Germinal center (tissue), 1 donor: ENCODE measurements at regions not wholly inside any gene's neighbourhood (a gene's known extent, or its start where the extent isn't known, plus 50 kb on each side); places are given as distances from the start of the nearest gene placed in this dataset.

Experiments
- DNase-seq: peaks from one replicate; pipeline ENCODE4 v3.0.0; 2012; ENCODE audit warnings: mixed read lengths, low spot score

DNA sequence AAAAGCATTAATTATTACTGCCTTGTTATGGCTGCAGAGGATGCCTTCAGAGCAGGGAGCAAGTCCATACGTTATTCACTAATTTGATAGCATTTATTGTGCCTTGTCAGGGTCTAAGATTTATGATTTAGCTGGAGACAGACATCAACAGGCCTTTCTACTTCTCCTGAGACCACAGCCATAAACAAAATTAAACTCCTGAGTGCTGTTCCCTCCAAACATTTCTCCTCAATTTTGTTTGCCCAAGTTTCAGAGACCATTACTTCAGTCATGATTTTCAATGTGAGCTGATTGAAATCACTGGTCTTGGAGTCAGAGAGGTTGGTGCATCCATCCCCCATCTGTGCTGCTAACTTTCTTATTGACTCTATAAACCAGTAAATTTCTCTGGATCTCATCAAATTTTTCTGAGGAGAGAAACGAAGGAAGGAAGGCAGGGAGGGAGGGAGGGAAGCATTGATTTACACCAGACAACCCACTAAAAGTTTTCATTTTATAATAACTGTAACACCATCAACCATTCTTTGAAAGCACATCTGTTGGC is 423.6 kb upstream of the CDH11 start:
- no peak for DNase-seq

DNA sequence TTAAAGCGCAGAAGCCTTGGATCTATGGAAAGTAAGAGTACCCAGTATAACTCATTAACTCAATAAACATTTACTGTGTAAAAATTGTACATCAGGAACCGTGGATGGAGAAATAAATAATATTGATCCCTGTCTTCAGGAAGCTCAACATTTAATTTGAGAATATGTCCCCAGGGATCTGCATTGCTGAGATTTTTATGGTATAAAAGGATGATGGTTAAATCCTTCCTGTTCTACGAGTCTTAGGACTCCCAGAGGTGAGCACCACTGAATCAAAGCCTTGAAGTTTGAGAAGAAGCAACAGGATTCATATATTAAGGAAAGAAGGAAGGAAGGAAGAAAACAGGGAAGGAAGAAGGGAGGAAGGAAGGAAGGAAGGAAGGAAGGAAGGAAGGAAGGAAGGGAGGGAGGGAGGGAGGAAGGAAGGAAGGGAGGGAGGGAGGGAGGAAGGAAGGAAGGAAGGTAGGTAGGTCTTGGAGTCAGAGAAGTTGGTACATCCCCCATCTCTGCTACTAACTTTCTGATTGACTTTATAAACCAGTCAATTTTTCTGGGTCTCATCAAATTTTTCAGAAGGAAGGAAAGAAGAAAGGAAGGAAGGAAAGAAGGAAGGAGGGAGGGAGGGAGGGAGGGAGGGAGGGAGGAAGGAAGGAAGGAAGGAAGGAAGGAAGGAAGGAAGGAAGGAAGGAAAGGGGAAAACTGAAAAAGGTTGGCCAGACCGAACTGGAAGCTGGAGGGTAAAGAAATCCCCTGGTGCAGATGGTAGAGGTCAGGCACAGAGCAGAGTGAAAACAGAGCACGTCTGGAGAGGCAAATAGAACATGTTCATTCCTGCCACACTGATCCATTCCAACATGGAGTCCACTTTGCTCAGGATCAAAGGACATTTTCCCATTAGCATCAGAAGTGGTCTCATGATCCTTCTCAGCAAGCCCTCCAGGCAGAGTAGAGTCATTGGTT is 422.2 kb upstream of the CDH11 start:
- no peak for DNase-seq

DNA sequence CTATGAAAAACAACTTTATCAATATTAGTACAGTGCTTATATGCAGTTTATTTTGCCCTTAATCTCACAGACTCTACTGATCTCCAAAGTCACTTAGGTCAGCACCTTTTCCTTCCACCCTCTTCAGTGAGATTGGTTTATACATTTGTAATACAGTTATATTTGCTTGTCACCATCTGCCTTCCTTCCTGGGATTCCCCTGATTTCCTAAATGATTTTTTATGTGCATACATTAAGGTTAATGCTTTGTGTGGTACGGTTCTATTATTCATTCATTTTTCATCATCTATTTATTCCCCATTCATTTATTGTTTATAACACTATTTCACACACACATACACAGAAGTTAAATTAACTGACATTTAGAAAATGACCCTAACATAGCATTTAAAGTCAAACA is 419.8 kb upstream of the CDH11 start:
- DNase-seq = no peak

DNA sequence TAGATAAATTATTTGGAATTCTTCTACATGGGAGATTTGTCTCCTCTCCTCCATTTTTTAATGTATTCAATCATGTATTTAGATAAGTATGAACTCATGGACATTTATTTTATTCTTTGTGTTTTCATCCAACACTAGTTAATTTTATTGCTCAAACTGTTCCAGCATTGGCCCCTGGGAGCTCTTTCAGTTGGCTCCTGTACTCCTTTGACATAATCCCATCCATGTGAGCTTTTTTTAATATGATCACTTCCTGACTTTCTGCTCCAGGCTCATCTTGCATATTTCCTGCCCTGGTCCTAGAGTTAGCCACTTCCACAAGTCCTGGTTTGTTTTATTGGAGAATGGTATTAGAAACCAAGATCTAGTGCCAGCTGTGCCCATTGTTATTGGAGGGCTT is 419.0 kb upstream of the CDH11 start:
- DNase-seq = no peak

DNA sequence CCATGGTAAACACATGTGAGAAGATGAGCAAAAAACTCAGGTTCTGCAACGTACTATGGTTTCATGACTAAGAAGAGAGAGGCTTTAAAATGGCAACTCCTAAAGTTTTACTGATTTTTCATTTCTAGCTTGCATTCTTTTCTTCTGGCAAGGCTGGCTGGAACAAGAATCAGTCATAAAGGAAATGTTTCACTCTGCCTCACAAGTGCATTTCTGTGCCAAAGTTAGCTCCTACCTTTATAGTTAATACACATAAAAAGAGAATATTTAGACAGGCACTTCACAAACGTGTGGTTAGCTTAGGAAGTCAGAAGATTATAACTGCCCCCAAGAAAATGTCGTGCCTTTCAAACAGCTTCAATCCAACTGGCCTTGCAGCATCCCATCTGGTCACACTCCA is 417.1 kb upstream of the CDH11 start:
- no peak for DNase-seq

DNA sequence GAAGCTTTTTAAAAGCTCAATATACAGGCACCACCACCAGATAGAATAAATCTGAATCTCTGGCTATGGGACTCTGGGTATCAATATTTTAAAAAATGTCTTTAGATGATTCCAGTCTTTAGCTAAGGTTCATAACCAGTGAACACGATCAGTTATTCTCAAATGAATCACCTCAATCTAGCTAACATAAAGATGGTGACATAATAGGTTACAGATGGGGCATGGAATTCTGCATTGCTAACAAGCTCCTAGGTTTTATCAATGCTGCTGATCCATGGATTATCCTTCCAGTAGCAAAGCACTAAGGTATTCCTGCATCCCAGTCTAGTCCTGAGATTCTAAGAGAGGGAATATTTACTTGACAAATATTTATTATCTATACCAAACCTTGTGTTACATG is 415.5 kb upstream of the CDH11 start:
- DNase-seq = no peak

DNA sequence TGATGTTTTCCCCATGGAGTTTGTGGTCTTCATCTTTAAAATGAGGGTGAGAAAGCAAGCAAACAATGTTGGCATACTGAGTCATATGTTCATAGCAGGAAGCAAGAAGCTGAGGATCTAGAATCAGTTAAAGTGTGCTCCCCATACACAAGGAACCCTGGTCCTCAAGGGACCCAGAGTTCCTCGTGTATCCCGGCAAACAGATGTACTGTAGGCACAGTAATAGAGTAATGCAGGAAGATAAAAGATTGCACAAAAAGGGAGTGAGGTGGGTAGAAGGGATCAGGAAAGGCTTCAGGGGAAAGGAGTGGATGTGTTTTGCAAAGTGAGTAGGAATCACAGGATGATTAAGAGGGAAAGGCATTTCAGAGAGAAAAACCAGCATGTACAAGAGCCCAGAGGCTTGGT is 412.3 kb upstream of the CDH11 start:
- DNase-seq = no peak

DNA sequence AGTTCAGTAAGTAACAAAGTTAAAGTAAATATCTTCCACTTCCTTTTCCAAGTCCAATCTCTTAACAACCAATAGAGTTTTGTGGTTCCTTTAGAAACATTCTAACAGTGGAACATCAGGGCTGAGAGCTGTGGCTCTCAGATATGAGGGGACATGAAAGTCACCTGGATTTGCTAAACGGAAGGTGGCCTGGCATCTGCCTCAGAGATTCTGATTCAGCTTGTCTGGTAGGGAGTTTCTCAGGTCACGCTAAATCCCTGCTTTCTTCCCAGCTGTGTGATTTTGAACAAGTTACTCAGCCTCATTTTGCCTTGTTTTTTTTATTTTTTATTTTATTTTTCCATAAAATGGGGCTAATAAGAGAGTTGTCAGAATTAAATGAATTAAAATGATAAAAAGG is 411.0 kb upstream of the CDH11 start:
- no peak for DNase-seq

DNA sequence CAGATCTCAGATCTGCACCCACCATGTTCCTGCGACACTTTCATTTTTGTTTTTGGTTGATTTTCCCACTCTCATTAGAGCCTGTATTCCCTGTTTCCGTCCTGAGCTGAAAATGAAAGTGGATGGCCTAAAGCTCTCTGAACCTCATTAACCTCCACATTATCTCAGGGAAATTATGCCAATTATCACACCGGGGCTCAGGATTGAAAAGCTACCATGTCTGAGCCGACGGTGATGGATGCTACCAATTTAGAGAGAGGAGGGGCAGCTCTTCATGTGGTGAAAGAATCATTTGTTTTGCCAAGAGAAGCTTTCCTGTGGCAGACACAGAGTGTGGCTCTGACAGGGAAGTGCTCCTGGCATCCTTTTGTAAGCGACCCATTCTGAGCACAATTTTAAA is 410.4 kb upstream of the CDH11 start:
- no peak for DNase-seq

DNA sequence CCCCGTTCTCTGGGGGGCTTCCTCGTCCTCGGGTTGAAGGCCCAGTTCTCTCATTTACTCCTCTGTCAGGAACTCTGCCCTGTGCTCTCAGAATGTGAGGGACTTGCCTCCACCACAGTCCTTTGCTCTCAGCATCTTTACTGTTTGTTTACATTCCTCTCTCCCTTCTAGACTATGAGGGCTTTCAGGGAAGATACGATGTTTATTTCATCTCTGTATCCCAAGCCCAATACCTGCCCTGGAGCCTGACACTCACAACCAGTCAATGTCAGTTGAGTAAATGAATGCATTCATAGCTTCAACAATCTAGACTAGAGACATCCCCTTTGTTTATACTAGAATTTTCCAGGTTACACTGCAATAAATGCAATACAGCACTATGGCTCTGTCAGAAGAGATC is 409.6 kb upstream of the CDH11 start:
- no peak for DNase-seq

DNA sequence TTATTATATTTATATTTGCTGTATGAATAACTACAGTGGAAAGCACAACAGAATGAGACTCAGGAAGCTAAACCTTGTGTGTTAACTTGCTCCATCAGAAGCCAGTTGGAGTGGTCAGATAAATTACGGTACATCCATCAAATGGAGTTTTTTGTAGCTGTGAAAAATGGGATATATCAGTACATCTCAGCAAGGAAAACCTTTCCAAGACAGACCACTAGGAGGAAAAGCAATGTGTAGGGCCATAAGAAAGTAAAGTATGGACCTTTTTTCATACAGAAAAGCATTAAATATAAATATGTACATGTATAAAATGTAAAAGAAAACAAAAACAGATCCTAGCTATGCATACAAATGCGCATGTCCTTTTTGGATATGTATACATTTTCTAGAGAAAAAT is 403.8 kb upstream of the CDH11 start:
- DNase-seq = no peak

DNA sequence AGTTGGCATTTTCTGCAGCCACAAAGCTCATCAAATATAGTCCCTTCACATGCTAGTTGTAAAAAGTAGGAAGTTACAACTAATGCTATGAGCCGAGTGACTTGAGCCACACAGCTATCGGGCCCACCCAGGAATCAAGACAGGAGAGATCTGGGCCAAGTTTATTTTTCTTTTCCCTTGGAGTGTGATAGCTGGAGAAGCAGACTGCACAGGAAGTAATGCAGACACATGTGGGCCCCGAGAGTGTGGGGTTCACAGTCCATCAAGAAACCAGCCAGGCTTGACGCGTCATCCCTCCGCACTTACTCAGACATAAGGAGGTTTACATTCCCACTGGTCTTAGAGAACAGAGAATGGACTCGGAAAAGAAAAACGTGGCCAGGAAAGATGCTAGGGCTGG is 403.1 kb upstream of the CDH11 start:
- no peak for DNase-seq

DNA sequence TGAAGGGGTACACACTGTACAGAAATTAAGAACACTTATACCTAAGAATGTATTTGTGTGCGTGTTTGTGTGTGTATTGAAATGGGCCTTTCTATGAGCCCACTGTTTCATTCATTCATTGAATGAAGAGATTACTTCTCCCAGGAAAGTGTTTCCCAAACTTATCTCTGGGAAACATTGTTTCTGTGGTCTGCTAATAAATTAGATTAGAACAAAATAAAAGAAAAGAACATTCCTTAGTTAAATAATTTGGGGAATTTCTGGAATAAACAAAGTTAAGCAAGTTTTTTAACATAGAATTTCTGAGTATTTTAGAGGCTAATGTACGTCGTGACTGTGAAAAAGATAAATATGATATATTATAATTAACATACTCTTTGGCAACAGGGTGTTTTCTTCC is 402.4 kb upstream of the CDH11 start:
- no peak for DNase-seq

DNA sequence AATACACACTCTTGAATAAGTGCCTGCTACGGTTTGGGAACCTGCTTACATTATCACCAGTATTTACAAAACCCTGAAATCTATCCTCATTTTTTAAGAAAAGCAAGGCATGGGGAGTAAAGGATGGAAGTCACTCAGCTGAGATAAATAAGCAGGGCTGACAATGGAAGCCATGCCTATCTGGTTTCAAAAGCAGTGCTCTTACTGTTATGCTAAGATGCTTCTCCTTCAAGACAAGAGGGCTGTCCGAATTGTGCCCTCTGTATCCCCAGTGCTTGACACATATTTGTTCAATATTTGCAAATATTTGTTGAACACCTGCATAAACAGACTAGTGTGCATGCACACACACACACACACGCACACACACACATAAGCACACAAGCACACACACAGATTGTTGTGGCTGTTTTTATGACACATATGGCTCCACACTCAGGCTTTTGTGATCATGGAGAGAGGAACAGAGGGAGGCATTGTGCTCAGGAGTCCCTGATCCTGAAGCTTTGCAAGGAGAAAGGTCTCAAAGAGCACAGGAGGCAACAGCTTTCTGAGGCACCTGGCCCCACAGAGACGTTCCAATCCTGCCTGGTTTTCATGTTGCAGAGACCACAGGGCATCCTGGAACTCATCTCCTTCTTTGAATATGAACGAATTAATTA is 401.6 kb upstream of the CDH11 start:
- no peak for DNase-seq

DNA sequence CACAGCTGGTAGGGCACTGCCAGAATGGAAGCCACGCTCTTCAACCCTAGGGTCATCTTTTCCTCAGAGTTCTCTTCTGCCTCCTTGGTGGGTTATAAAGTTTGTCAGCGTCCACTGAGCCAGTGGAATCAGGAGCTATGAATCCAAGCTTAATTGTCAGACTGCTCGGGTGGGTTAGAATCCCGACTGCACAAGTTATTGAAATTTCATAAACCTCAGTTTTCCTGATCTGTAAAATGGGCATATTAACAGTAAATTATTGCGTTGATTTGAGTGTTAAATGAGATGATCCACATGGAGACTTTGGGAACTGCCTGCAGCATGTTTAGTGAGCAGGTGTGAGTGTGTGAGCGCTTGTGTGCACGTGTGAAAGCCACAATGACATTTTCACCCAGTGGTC is 400.5 kb upstream of the CDH11 start:
- DNase-seq = no peak

DNA sequence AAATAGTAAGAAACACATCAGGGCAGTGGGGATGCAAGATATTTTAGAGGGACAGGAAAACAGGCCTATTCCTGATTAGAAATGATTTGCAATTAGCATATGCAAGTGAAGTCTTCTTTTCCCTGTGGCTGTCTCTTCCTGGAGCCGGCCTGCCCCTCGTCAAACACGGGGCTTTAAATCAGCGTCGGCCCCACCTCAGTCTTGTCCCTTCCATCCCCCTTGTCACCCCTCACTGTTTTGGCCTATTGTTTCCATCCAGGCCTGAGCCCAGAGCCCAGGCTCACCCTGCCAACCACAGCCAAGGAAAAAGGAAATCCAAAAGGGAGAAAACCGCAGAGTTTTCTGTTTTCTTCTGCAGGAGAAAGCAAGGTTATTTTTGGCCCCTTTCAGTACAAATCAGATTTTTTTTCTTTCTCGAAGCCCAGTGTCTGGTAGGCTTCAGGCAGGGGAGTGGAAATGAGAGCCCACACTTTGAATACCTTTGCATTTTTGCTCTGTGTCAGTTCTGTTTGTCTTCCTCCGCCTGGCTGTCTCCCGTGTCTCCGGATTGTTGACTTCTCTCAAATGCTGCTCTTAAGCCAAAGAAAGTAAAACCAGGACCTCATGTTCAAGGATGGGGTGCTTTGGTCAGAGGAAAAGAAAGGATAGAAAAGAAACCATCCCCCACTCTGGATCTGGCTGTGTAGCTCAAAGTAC is 399.9 kb upstream of the CDH11 start:
- DNase-seq = no peak

DNA sequence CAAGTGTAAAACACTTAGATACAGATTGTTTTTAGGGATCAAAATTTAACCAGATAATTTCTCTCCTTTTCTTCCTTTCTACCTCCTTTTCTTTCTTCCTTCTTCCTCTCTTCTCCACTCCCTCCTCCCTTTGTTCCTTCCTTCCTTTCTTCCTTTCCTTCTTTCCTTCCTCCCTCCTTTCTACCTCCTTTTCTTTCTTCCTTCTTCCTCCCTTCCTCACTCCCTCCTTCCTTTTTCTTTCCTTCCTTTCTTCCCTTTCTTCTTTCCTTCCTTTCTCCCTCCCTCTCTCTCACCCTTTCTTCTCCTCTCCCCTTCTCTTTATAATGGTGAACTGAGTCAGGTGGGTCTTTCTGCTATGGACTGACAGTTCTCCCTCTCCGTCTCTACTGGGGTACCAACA is 397.5 kb upstream of the CDH11 start:
- no peak for DNase-seq

DNA sequence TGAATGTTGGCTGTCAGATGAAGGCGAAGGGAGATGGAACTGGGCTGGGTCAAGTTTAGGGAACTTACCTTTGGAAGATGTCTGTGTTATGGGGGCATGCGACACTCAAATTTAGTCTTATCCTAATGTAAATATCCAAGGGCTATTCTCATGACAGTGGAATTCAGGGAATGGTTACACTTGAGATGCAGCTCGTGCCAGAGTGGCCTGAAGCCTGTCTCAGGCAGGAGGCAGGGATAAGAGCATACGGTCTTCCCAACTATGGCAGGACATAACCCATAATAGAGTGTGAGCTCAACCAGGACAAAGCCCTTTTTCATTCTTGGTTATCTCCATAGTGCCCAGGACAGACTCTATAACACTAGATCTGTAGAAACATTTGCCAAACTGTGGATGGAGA is 393.3 kb upstream of the CDH11 start:
- DNase-seq = no peak

DNA sequence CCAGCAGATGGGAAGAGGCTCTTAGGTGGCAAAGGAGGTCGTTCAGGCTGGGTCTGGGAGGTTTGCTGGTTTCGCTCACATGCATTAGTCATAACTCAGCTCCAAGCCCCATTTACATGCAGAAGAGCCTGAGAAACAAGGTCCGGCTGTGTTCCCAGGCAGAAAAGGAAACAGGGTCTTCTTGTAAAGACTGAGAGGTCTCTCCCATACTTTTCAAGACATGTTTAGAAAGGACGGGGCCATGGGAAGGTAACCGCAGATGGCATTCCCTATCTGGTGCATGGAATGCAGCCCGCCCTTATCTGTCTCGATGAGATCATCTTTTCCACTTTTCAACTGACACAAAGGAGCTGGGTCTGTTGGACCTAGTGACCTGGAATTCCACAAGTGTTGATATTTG is 389.0 kb upstream of the CDH11 start:
- DNase-seq = no peak

DNA sequence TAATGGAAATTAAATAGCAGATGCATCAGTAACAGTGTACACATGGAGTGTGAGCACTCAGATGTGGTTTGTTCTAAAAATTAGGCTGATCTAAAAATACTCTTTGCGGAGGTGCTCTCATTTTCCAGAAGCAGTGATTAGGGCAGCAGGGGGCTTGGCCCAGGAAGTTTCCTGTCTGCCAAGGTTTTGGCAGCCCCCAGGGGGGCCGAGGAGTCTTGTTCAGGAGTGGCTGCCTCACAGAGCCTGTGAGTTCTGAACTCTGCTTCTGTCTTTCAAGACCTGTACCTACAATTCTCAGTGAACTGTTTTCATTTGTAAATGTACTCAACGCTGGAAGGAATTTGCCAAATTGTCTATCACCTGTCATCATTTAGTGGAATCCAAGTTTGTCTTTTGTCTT is 388.4 kb upstream of the CDH11 start:
- DNase-seq = no peak

DNA sequence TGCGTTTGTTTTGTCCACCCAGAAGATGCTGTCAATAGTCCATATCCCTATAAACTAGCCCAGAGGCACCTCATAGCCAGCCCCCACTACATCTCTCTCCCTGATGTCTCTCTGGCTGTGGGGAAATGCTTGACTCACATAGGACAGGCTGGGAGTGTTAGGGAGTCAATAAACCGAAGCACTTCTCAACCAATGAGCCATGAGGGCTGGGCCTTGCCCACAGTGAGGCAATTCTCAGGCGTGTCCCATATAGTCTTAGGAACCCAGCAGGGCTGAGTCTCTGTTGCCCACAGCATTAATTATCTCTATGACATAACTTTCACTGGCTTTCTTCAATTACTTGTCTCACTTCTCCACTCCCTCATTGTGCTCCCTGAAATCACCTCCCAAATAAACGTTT is 387.3 kb upstream of the CDH11 start:
- DNase-seq = no peak

DNA sequence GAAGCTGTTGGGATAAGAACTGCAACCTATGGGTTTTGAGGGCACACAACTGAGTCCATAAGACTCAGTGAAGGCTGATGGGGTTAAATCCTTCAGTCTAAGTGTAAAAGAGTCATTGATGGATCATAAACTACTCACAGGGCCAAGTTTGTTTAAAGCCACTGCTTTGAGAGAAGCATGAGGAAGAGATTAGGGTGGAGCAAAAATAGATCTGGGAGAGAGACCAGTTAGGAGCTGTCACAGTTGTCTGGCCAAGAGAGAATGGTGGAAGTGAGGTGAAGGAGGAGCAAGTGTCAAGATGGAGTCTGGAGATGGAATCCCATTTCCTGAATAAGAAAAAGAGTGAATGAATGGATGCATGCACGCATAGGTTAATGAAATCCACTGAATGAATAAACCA is 379.1 kb upstream of the CDH11 start:
- DNase-seq = no peak

DNA sequence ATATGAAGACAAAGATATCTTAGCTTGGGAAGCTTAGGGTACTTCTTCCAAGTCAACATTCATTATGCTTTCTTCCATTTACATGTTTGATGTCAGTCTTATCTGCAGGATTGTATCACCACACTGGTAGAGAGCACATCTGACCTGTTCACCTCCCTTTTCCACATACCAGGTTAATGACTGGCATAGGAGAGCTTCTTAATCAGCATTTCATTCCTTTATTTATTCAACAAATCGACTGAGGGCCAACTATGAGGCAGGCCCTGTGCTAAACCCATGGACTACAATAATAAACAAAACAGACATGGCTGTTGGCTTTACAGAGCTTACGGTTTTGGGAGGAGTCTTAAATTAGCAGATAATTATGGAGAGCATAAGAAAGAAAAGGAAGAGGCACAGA is 378.1 kb upstream of the CDH11 start:
- DNase-seq = no peak
